H1 (cell line): ENCODE measurements at regions not wholly inside any gene's neighbourhood (a gene's known extent, or its start where the extent isn't known, plus 50 kb on each side); places are given as distances from the start of the nearest gene placed in this dataset.

Experiments
- CTCF ChIA-PET: fragments of 300-600 bp; sonication (Branson Sonifier 250); formaldehyde crosslinking; loops from one replicate; lab custom pipeline; 2021; ENCODE audit not compliant: partially characterized antibody; lab: Charles Lee
- POLR2A ChIA-PET: fragments of 300-600 bp; sonication (Branson Sonifier 250); formaldehyde crosslinking; loops from one replicate; lab custom pipeline; 2021; ENCODE audit warnings: inconsistent platforms; ENCODE audit not compliant: partially characterized antibody; lab: Charles Lee
- DNase-seq, 2 experiments: peaks; one replicate each; pipeline versions ENCODE4 v3.0.0 to v3.0.0-alpha.2; 2010 to 2022; ENCODE audit warnings: low spot score in 2 of 2, low read depth in 1 of 2, mixed read lengths in 1 of 2
- FAIRE-seq: peaks from 2 replicates; lab custom pipeline; 2011; peaks lifted over from hg19 to GRCh38; lab: Jason Lieb, UNC
- H2AFZ ChIP-seq: 2 replicates; pipeline ENCODE4 v1.8.1; 2012; ENCODE audit warnings: low read length, inconsistent platforms
- H2AK5ac ChIP-seq: 2 replicates; pipeline ENCODE4 v1.6.1; 2013; ENCODE audit warnings: low read depth, low read length
- H2BK120ac ChIP-seq: replicated peaks from 2 replicates; pipeline ENCODE3; 2013; ENCODE audit warnings: low read depth, low read length, inconsistent platforms
- H2BK12ac ChIP-seq: 2 replicates; pipeline ENCODE4 v1.6.1; 2013; ENCODE audit warnings: low read depth, low read length
- H2BK15ac ChIP-seq: 2 replicates; pipeline ENCODE4 v1.6.1; 2013; ENCODE audit warnings: low read length
- H2BK20ac ChIP-seq: 2 replicates; pipeline ENCODE4 v1.6.1; 2013; ENCODE audit warnings: low read length
- H2BK5ac ChIP-seq: 2 replicates; pipeline ENCODE4 v1.6.1; 2013; ENCODE audit warnings: low read depth, low read length
- H3K14ac ChIP-seq: 2 replicates; pipeline ENCODE4 v1.6.1; 2013; ENCODE audit warnings: inconsistent platforms; ENCODE audit not compliant: insufficient read length
- H3K18ac ChIP-seq: 2 replicates; pipeline ENCODE4 v1.6.1; 2013; ENCODE audit warnings: low read length; ENCODE audit errors: extremely low read depth
- H3K23ac ChIP-seq: 2 replicates; pipeline ENCODE4 v1.6.1; 2013; ENCODE audit warnings: inconsistent platforms; ENCODE audit not compliant: insufficient read length
- H3K23me2 ChIP-seq: 2 replicates; pipeline ENCODE4 v1.6.1; 2013; ENCODE audit warnings: low read depth, low read length
- H3K27ac ChIP-seq: 2 replicates; pipeline ENCODE4 v1.6.1; 2011; ENCODE audit warnings: low read depth, low read length, inconsistent platforms
- H3K27me3 ChIP-seq, 4 experiments: replicated peaks in 1 of 4; 1 replicate in 1 of 4; 2 replicates in 3 of 4; pipeline versions ENCODE4 v1.6.1 to v1.8.1; 2011 to 2013; ENCODE audit warnings: low read length in 3 of 4, mild to moderate bottlenecking in 3 of 4, inconsistent platforms in 2 of 4, mixed read lengths in 2 of 4, moderate library complexity in 1 of 4; ENCODE audit not compliant: control insufficient read depth in 3 of 4, insufficient read depth in 3 of 4; ENCODE audit errors: extremely low read depth in 1 of 4
- H3K36me3 ChIP-seq, 4 experiments: 2 replicates each; pipeline versions ENCODE4 v1.6.1 to v1.8.1; 2011 to 2013; ENCODE audit warnings: mild to moderate bottlenecking in 4 of 4, low read length in 3 of 4, moderate library complexity in 2 of 4, control low read depth in 1 of 4, inconsistent platforms in 1 of 4; ENCODE audit not compliant: insufficient read depth in 4 of 4, control insufficient read depth in 2 of 4
- H3K4ac ChIP-seq: replicated peaks from 2 replicates; pipeline ENCODE3; 2013; ENCODE audit warnings: low read length, low read depth, mixed read lengths, inconsistent platforms; ENCODE audit not compliant: insufficient read length
- H3K4me1 ChIP-seq, 4 experiments: replicated peaks in 1 of 4; 1 replicate in 1 of 4; 2 replicates in 3 of 4; pipeline versions ENCODE4 v1.6.1 to v1.8.1; 2011 to 2013; ENCODE audit warnings: low read length in 3 of 4, inconsistent platforms in 2 of 4, mixed read lengths in 1 of 4; ENCODE audit not compliant: insufficient read depth in 4 of 4, control insufficient read depth in 3 of 4
- H3K4me2 ChIP-seq, 2 experiments: 2 replicates each; pipeline versions ENCODE4 v1.6.1 to v1.8.1; 2011 to 2013; ENCODE audit warnings: low read depth in 2 of 2, low read length in 2 of 2, control low read depth in 1 of 2, inconsistent platforms in 1 of 2, mild to moderate bottlenecking in 1 of 2; ENCODE audit not compliant: insufficient read depth in 1 of 2
- H3K4me3 ChIP-seq, 4 experiments: fragments of 200-600, 300-600 bp in 1 of 4; sonication (generic), shearing (Covaris generic), sonication (Bioruptor Twin) in 1 of 4; 2 replicates each; pipeline versions ENCODE4 v1.5.1 to v1.8.1; 2011 to 2016; ENCODE audit warnings: low read length in 4 of 4, low read depth in 3 of 4, control low read depth in 2 of 4, inconsistent platforms in 2 of 4, mild to moderate bottlenecking in 2 of 4, mixed read lengths in 1 of 4, moderate library complexity in 1 of 4; ENCODE audit not compliant: insufficient read depth in 2 of 4; ENCODE audit errors: extremely low read depth in 1 of 4
- H3K56ac ChIP-seq: replicated peaks from 2 replicates; pipeline ENCODE3; 2013; ENCODE audit warnings: low read depth, mild to moderate bottlenecking, mixed read lengths, low read length, inconsistent platforms; ENCODE audit not compliant: insufficient read length
- H3K79me1 ChIP-seq: 2 replicates; pipeline ENCODE4 v1.6.1; 2013; ENCODE audit warnings: low read depth, low read length, control low read depth
- H3K79me2 ChIP-seq, 2 experiments: 2 replicates each; pipeline versions ENCODE4 v1.6.1 to v1.8.1; 2012 to 2013; ENCODE audit warnings: low read length in 2 of 2, mild to moderate bottlenecking in 2 of 2, inconsistent platforms in 1 of 2; ENCODE audit not compliant: insufficient read depth in 2 of 2, control insufficient read depth in 1 of 2
- H3K9ac ChIP-seq, 4 experiments: replicated peaks in 1 of 4; 1 replicate in 1 of 4; 2 replicates in 3 of 4; pipeline versions ENCODE4 v1.6.1 to v1.8.1; 2011 to 2013; ENCODE audit warnings: low read depth in 3 of 4, low read length in 3 of 4, control low read depth in 2 of 4, mild to moderate bottlenecking in 2 of 4, moderate library complexity in 2 of 4, inconsistent platforms in 1 of 4; ENCODE audit errors: extremely low read depth in 1 of 4
- H3K9me3 ChIP-seq, 2 experiments: 2 replicates each; pipeline versions ENCODE4 v1.6.1 to v1.8.1; 2012 to 2013; ENCODE audit warnings: mild to moderate bottlenecking in 2 of 2, moderate library complexity in 2 of 2, control low read depth in 1 of 2, inconsistent platforms in 1 of 2, low read depth in 1 of 2, low read length in 1 of 2, mixed read lengths in 1 of 2; ENCODE audit not compliant: insufficient read depth in 2 of 2
- H4K20me1 ChIP-seq, 2 experiments: replicated peaks in 1 of 2; 2 replicates each; pipeline versions ENCODE3 to v1.8.1; 2011 to 2013; ENCODE audit warnings: inconsistent platforms in 2 of 2, low read length in 2 of 2, mild to moderate bottlenecking in 1 of 2; ENCODE audit not compliant: insufficient read depth in 2 of 2, control insufficient read depth in 1 of 2
- H4K5ac ChIP-seq: 2 replicates; pipeline ENCODE4 v1.6.1; 2013; ENCODE audit warnings: low read length, low read depth, mixed read lengths, inconsistent platforms; ENCODE audit not compliant: insufficient read length
- H4K8ac ChIP-seq: 2 replicates; pipeline ENCODE4 v1.8.0; 2013; ENCODE audit warnings: mild to moderate bottlenecking, moderate library complexity, low read length, inconsistent platforms; ENCODE audit not compliant: insufficient read depth; ENCODE audit errors: extremely low read depth
- H4K91ac ChIP-seq: replicated peaks from 2 replicates; pipeline ENCODE3; 2013; ENCODE audit warnings: low read length, mixed read lengths, inconsistent platforms; ENCODE audit not compliant: insufficient read length
- ASH2L ChIP-seq: fragments of 200-600, 300-600 bp; sonication (generic); IDR thresholded peaks from one replicate; pipeline ENCODE4 v1.7.1; 2017; ENCODE audit warnings: low read length
- BACH1 ChIP-seq: IDR thresholded peaks from 2 replicates; pipeline ENCODE4 v1.6.1; 2012; ENCODE audit warnings: low read length, improper control_type of control experiment
- CEBPB ChIP-seq: IDR thresholded peaks from 2 replicates; pipeline ENCODE4 v1.6.1; 2012; ENCODE audit warnings: low read depth, low read length
- CHD1 ChIP-seq: IDR thresholded peaks from 2 replicates; pipeline ENCODE4 v1.6.1; 2012; ENCODE audit warnings: low read depth, low read length, improper control_type of control experiment
- FOSL1 ChIP-seq: IDR thresholded peaks from 2 replicates; pipeline ENCODE4 v1.6.1; 2011; ENCODE audit warnings: mild to moderate bottlenecking, low read depth, low read length, moderate library complexity; ENCODE audit not compliant: insufficient read depth
- GABPA ChIP-seq: IDR thresholded peaks from 2 replicates; pipeline ENCODE4 v1.6.1; 2011; ENCODE audit warnings: mild to moderate bottlenecking, low read length, moderate library complexity, borderline replicate concordance; ENCODE audit not compliant: insufficient read depth
- HDAC2 ChIP-seq, 2 experiments: fragments of 300-600 bp in 1 of 2; sonication (generic) in 1 of 2; IDR thresholded peaks; 2 replicates each; pipeline ENCODE4 v1.6.1; 2011 to 2012; ENCODE audit warnings: low read depth in 2 of 2, low read length in 2 of 2, mild to moderate bottlenecking in 2 of 2, moderate library complexity in 2 of 2, borderline replicate concordance in 1 of 2, inconsistent platforms in 1 of 2
- HDAC6 ChIP-seq: IDR thresholded peaks from one replicate; pipeline ENCODE4 v1.7.1; 2012; ENCODE audit warnings: low read depth, mild to moderate bottlenecking, inconsistent platforms, low read length, moderate library complexity
- NANOG ChIP-seq: IDR thresholded peaks from 2 replicates; pipeline ENCODE4 v1.6.1; 2011; ENCODE audit warnings: low read length, low read depth, mild to moderate bottlenecking, inconsistent platforms; ENCODE audit not compliant: insufficient read depth, poor library complexity, severe bottlenecking
- POLR2AphosphoS5 ChIP-seq: IDR thresholded peaks from 2 replicates; pipeline ENCODE4 v1.6.1; 2011; ENCODE audit warnings: low read depth, low read length
- POU5F1 ChIP-seq: IDR thresholded peaks from 2 replicates; pipeline ENCODE4 v1.6.1; 2011; ENCODE audit warnings: low read depth, mild to moderate bottlenecking, low read length, moderate library complexity
- RXRA ChIP-seq: IDR thresholded peaks from 2 replicates; pipeline ENCODE4 v1.6.1; 2011; ENCODE audit warnings: low read depth, mild to moderate bottlenecking, low read length, moderate library complexity; ENCODE audit not compliant: insufficient read depth
- SIN3A ChIP-seq, 2 experiments: IDR thresholded peaks in 1 of 2; conservative IDR thresholded peaks in 1 of 2; 2 replicates each; pipeline ENCODE4 v1.6.1; 2011 to 2012; ENCODE audit warnings: low read length in 2 of 2, improper control_type of control experiment in 1 of 2, low read depth in 1 of 2, mild to moderate bottlenecking in 1 of 2
- SIRT6 ChIP-seq: IDR thresholded peaks from one replicate; pipeline ENCODE4 v1.7.1; 2012; ENCODE audit warnings: low read length, inconsistent platforms
- SP2 ChIP-seq: IDR thresholded peaks from 2 replicates; pipeline ENCODE4 v1.6.1; 2012; ENCODE audit warnings: mild to moderate bottlenecking, low read length, inconsistent platforms
- TAF1 ChIP-seq: IDR thresholded peaks from 2 replicates; pipeline ENCODE4 v1.6.1; 2011; ENCODE audit warnings: mild to moderate bottlenecking, low read depth, low read length
- WGBS, 2 experiments: shearing (Covaris generic) in 1 of 2; methylation state at CpG; one replicate each; pipeline versions ENCODE4 v1.1.6 to v1.1.7; 2013 to 2015; ENCODE audit warnings: low lambda C conversion rate in 2 of 2, mixed read lengths in 2 of 2, inconsistent platforms in 1 of 2, low coverage in 1 of 2, missing lambda C conversion rate in 1 of 2; ENCODE audit not compliant: insufficient replicate concordance in 2 of 2, insufficient coverage in 1 of 2, insufficient read length in 1 of 2; ENCODE audit errors: extremely low coverage in 1 of 2, missing lambda C conversion rate in 1 of 2; 5-methylcytosine and 5-hydroxymethylcytosine counted together

GRCh38 chr4:127047930-127048329 is 584.8 kb upstream of the INTU start:
- ChIA-PET POLR2A (no interaction called here), CTCF (no interaction called here)
- Histone ChIP-seq H2BK20ac (no peak overlapping the region), H3K56ac (no peak overlapping the region), H3K14ac (no peak overlapping the region), H4K8ac (no peak overlapping the region), H3K79me2 (no peaks in the 10 kb centered on the region), H2AFZ (no peak overlapping the region), H3K4me2 (no peak overlapping the region), H2AK5ac (no peak overlapping the region), H4K91ac (no peak overlapping the region), H3K18ac (no peak overlapping the region), H2BK12ac (no peak overlapping the region), H3K23ac (no peak overlapping the region), H3K4ac (no peak overlapping the region), H3K4me3 (no peak overlapping the region), H3K4me1 (peaks cover 3 to 23% (median 8%) of the 10 kb centered on the region in 4 experiments; a peak in 5 of 7 replicates), H3K79me1 (no peaks in the 10 kb centered on the region), H2BK5ac (no peak overlapping the region), H3K36me3 (no peaks in the 10 kb centered on the region), H3K27ac (no peak overlapping the region), H2BK120ac (no peak overlapping the region), H3K27me3 (no peaks in the 10 kb centered on the region), H4K5ac (no peak overlapping the region), H4K20me1 (no peaks in the 10 kb centered on the region), H3K9me3 (no peaks in the 10 kb centered on the region), H3K23me2 (no peaks in the 10 kb centered on the region; the same call in 1 of the 2 replicates), H2BK15ac (no peak overlapping the region), H3K9ac (no peak overlapping the region)
- 96% methylated on average over 1 of the region's 1 CpG; no CpG with 5 or more reads in 1 of the 2 experiments for WGBS, 2 experiments
- no peak for DNase-seq
- FAIRE-seq = no peak
- no peak for TF ChIP-seq SIN3A (conservative IDR thresholded peaks at IDR 0.05 in 1 of 2, IDR thresholded peaks at IDR 0.05 in 1 of 2; ENCODE audit: low read depth in 1 of 2, low read length in 2 of 2)
- no peak for TF ChIP-seq SIRT6
- no peak for TF ChIP-seq RXRA
- no peak for TF ChIP-seq POU5F1
- no peak for TF ChIP-seq GABPA
- no peak for TF ChIP-seq SP2
- no peak for TF ChIP-seq NANOG
- no peak for TF ChIP-seq POLR2AphosphoS5
- no peak for TF ChIP-seq HDAC2 (IDR thresholded peaks at IDR 0.05; ENCODE audit: borderline replicate concordance in 1 of 2, low read depth in 2 of 2, low read length in 2 of 2)
- no peak for TF ChIP-seq FOSL1
- TF ChIP-seq ASH2L = no peak
- TF ChIP-seq HDAC6 = no peak
- TF ChIP-seq TAF1 = no peak
- TF ChIP-seq CHD1 = no peak
- no peak for TF ChIP-seq BACH1
- no peak for TF ChIP-seq CEBPB
